ENCODE measurements at regions not wholly inside any gene's neighbourhood (a gene's known extent, or its start where the extent isn't known, plus 50 kb on each side); places are given as distances from the start of the nearest gene placed in this dataset.

DNA sequence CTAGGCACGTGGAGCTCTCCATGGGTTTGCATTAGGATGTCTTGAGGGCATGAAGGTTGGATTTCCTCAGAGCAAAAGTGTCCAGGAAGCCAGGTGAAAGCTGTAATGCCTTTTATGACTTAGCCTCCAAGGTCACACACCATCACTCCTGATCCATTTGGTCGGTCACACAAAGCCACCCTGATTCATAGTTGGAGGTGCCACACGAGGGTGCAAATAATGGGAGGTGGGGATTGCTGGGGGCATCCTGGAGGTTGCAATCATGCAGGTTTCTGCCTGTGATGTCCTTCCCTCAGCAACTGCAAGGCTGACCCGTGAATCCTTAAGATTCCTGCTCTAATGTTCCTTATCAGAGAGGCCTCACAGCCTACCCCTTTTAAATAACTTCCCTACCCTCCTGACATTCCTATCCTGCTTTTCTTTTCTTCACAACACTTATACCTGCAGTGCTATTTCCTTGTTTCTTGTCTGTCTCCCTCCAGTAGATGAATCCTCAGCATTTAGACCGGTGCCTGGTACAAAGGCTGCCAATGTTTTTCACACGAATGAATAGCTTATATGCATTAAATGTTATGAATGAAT is 97.1 kb downstream of the LIPG start:
- DNase-seq (ENCODE audit: low spot score), result no peak

GRCh38 chr18:49656073-49656692 is 94.3 kb downstream of the LIPG start:
- no peak for DNase-seq (ENCODE audit: low spot score)

- no peak for DNase-seq (ENCODE audit: low spot score)
These were observed 93.6 kb downstream of the LIPG start for GRCh38 chr18:49655266-49656072.

GRCh38 chr18:49654347-49654746 is 92.5 kb downstream of the LIPG start:
- no peak for DNase-seq (ENCODE audit: low spot score)

DNA sequence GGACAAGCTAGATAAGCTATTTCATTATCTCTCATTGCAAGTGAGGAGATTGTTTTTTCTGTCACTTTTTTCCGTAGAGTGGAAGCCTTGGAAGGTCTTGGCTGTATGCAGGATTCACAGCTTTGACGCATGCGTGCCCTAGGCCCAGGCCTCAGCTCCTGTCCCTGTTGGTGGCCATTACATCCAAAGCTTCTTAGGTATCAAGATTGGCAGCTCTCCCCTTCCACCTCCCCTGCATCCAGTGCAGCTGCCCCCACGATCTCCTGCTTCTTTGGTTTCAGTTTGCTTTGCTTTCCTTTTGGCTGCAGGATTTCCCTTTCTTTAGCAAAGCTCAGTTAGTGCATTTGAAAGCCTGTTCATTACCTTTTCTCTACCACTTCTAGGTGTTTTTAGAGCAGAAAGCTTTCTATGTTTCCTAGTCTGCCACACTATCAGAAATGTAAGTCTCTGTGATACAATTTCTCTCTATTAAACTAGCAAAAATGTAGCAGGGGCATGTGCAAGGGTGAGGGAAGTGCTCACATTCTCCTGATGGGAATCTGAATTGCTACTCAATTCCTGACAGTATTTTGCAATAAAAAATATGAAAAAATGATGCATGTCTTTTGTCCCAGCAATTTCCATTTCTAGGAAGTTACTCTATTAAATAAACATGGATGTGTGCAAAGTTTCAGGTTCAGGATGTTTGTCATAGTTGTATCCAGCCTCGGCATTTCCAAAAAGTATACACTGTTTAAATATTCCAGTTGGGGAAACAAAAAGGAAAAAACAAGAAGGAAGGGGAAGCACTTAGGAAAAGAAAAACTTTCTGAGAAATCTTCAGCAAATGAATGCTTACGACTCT is 91.2 kb downstream of the LIPG start:
- no peak for DNase-seq (ENCODE audit: low spot score)

GRCh38 chr18:49651033-49651432 is 89.2 kb downstream of the LIPG start:
- DNase-seq (ENCODE audit: low spot score), result no peak

DNA sequence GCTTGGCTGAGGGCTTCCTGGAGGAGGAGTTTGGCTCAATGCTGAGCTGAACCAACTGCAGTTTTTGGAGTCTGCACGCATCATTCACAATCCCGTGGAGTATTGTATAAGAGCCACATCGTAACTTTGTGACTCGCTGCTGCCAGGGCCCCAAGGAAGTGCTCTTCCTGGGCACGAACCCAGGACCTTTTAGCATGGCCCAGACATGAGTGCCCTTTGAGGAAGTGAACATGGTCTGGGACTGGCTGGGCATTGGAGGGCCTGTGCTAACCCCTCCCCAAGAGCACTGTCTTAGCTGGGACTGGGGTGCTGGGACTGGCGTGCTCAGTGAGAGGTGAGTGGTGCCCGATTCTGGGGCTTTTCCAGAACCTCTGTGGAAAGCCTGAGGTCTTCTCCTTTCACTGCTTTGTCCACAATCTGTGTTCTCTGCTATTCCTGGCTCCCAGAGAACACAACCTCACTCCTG is 88.6 kb downstream of the LIPG start:
- no peak for DNase-seq (ENCODE audit: low spot score)

- DNase-seq (ENCODE audit: low spot score), result no peak
These were observed 87.0 kb downstream of the LIPG start for GRCh38 chr18:49648811-49649210.
